ENCODE measurements at regions not wholly inside any gene's neighbourhood (a gene's known extent, or its start where the extent isn't known, plus 50 kb on each side); places are given as distances from the start of the nearest gene placed in this dataset.

GRCh38 chr14:42504433-42504832, 897.8 kb downstream of the LRFN5 start:
- POLR2A ChIA-PET = no interaction called here
- FAIRE-seq = no peak
- dilution Hi-C loops (cut with MboI; ENCODE audit: extremely low pct_ligation_motif_present, low sequenced_read_pairs) = no loop called here

More at GRCh38 chr14:42504433-42504832, 897.8 kb downstream of the LRFN5 start:
- no peak overlapping the region for H3K4me2 ChIP-seq (ENCODE audit: insufficient read depth, low read length)
- no peaks in the 10 kb centered on the region for H3K36me3 ChIP-seq (ENCODE audit: control insufficient read depth in 2 of 2, extremely low read depth in 1 of 2, insufficient read depth in 2 of 2, low read length in 2 of 2)
- H3K9me3 ChIP-seq (replicated peaks; ENCODE audit: control insufficient read depth, insufficient read depth, low read length) = peaks cover 3% of the 10 kb centered on the region
- no peaks in the 10 kb centered on the region for H4K20me1 ChIP-seq (replicated peaks; ENCODE audit: control insufficient read depth, extremely low read depth, insufficient read depth, low read length)
- H3K27ac ChIP-seq (ENCODE audit: insufficient read depth, low read depth, low read length) = no peak overlapping the region
- H3K9ac ChIP-seq (replicated peaks; ENCODE audit: extremely low read depth, insufficient read depth, low read length) = no peak overlapping the region
- no peaks in the 10 kb centered on the region for H3K79me2 ChIP-seq (ENCODE audit: control insufficient read depth, insufficient read depth, low read length)
- no TSS peak for BruUV-seq (replicated peaks)
- CTCF ChIA-PET = no interaction called here
- no peak overlapping the region for H3K4me3 ChIP-seq (replicated peaks in 1 of 3; ENCODE audit: insufficient read depth in 1 of 3, low read depth in 1 of 3, low read length in 3 of 3)
- H2AFZ ChIP-seq (ENCODE audit: low read depth, low read length) = no peak overlapping the region
- intact Hi-C loops (cut with micrococcal nuclease) = no loop called here
- no peaks in the 10 kb centered on the region for H3K4me1 ChIP-seq (ENCODE audit: control insufficient read depth, extremely low read depth, insufficient read depth, low read length)
- no peaks in the 10 kb centered on the region for H3K27me3 ChIP-seq (ENCODE audit: control insufficient read depth in 2 of 2, insufficient read depth in 2 of 2, low read length in 2 of 2)
- TF ChIP-seq GATA2 (IDR thresholded peaks at IDR 0.05; ENCODE audit: insufficient read depth, insufficient read length, low read depth, low read length) = no peak
- TF ChIP-seq CTCF (IDR thresholded peaks at IDR 0.05; ENCODE audit: extremely low read depth in 1 of 2, insufficient read depth in 1 of 2, low read depth in 1 of 2, low read length in 2 of 2) = no peak
- no peak for TF ChIP-seq POLR2AphosphoS5 (IDR thresholded peaks at IDR 0.05; ENCODE audit: insufficient read depth, low read depth, low read length)
- TF ChIP-seq MAX (IDR thresholded peaks at IDR 0.05; ENCODE audit: insufficient read depth, insufficient read length) = no peak
- TF ChIP-seq JUN (IDR thresholded peaks at IDR 0.05; ENCODE audit: borderline replicate concordance, insufficient read depth, insufficient read length, low read depth) = no peak
- no peak for TF ChIP-seq MYC (IDR thresholded peaks at IDR 0.05; ENCODE audit: low read depth, low read length)
- no peak for TF ChIP-seq FOS (IDR thresholded peaks at IDR 0.05; ENCODE audit: borderline replicate concordance, insufficient read depth, low read length)
- TF ChIP-seq POLR2A (IDR thresholded peaks at IDR 0.05; ENCODE audit: low read depth, low read length) = no peak
- no peak for TF ChIP-seq EZH2 (IDR thresholded peaks at IDR 0.05; ENCODE audit: borderline replicate concordance, low read depth, low read length, severe bottlenecking)
- H3K9me1 ChIP-seq (replicated peaks; ENCODE audit: control insufficient read depth, extremely low read depth, insufficient read depth, low read length) = no peaks in the 10 kb centered on the region
- DNase-seq (ENCODE audit: low read depth, low spot score) = no peak

Measured in endothelial cell of umbilical vein (primary cell).